DMS53 (cell line): ENCODE measurements at regions not wholly inside any gene's neighbourhood (a gene's known extent, or its start where the extent isn't known, plus 50 kb on each side); places are given as distances from the start of the nearest gene placed in this dataset.

Experiments used
- DNase-seq: peaks from one replicate; lab custom pipeline; 2025; lab: John Stamatoyannopoulos, UW

DNA sequence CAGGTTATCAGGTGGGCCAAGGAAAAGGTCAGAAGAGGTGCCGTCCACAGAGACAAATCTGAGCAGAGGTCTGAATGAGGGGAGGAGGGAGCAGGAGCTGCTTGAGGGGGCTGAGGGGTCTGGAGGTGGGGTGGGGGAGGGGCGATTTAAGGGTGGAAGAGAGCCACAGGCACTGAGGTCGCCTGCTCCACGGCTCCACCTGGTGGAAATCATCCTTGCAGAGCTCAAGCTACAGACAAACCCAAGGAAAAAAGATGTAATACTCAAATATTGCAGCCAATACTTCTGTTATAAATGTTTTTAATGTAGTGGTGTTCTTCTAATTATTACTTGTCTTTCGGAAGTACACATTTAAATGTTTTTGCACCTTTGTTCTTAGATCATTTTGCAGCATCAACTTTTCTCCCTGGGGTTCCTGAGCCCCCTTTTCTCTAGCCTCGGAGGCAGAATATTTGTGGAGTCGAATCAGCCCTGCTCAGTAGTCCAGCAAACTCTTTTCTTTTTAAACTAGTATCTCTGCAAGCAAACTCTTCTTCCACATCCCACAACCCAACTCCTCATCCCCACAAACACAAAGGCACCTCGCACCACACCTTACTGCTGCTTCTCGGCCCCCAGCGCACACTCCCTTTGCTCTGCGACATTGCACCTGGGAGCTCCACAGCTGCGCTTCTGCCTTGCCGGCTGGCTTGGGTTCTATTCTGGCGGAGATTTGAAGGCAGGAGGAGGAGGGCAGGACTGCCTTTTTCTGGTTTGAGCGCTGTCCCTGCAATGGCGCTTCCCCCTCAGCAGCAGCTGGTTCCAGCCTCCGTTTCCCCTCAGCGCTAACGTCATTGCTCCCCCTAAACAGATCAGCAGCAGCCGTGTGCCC, 51.0 kb upstream of the TFAP2A start:
- peak; percentile 67 for DNase-seq
